MCF 10A (cell line): ENCODE measurements at regions not wholly inside any gene's neighbourhood (a gene's known extent, or its start where the extent isn't known, plus 50 kb on each side); places are given as distances from the start of the nearest gene placed in this dataset.
A peak's percentile ranks its signal among the peaks of the same experiment; 100 is the strongest.

Experiments used
- BruUV-seq: library from RNA; stranded (reverse); fragments of 400-500 nt; replicated peaks from 2 replicates; lab custom pipeline; 2021; lab: Mats Ljungman, UMichigan
- CTCF ChIA-PET: fragments of 300-600 bp; sonication (Branson Sonifier 250); formaldehyde crosslinking; extraction: SDS; loops from one replicate; lab custom pipeline; 2021; ENCODE audit warnings: antibody characterized with exemption, inconsistent platforms; lab: Yijun Ruan, JAX
- POLR2A ChIA-PET: fragments of 300-600, 350-650 bp; sonication (Branson Sonifier 250); formaldehyde crosslinking; extraction: SDS; loops from one replicate; lab custom pipeline; 2020; ENCODE audit warnings: antibody characterized with exemption, inconsistent platforms; lab: Yijun Ruan, JAX
- DNase-seq: peaks from one replicate; pipeline ENCODE4 v3.0.0-alpha.2; 2018; ENCODE audit not compliant: unreplicated experiment
- H3K27ac Mint-ChIP-seq: one replicate; pipeline ENCODE4 v1.8.0; 2022; ENCODE audit warnings: mild to moderate bottlenecking, low read depth, mixed read lengths; ENCODE audit not compliant: unreplicated experiment
- H3K27me3 Mint-ChIP-seq: one replicate; pipeline ENCODE4 v1.8.0; 2022; ENCODE audit warnings: mixed read lengths; ENCODE audit not compliant: insufficient read depth, unreplicated experiment
- H3K36me3 Mint-ChIP-seq: one replicate; pipeline ENCODE4 v1.8.0; 2022; ENCODE audit warnings: mild to moderate bottlenecking, moderate library complexity, mixed read lengths; ENCODE audit not compliant: insufficient read depth, unreplicated experiment
- H3K4me1 Mint-ChIP-seq: one replicate; pipeline ENCODE4 v1.8.0; 2022; ENCODE audit warnings: mixed read lengths; ENCODE audit not compliant: insufficient read depth, unreplicated experiment
- H3K4me3 Mint-ChIP-seq: one replicate; pipeline ENCODE4 v1.8.0; 2022; ENCODE audit warnings: mild to moderate bottlenecking, moderate library complexity, mixed read lengths; ENCODE audit not compliant: unreplicated experiment
- H3K9me3 Mint-ChIP-seq: one replicate; pipeline ENCODE4 v1.8.0; 2022; ENCODE audit warnings: mixed read lengths; ENCODE audit not compliant: unreplicated experiment
- CTCF ChIP-seq: fragments of 200-600 bp; IDR thresholded peaks from one replicate; pipeline ENCODE4 v1.8.0; 2022; ENCODE audit warnings: antibody characterized with exemption, mild to moderate bottlenecking; ENCODE audit not compliant: unreplicated experiment
- intact Hi-C: fragments of 100-400 bp; cut with micrococcal nuclease; formaldehyde crosslinking; loops from 2 replicates; pipeline ENCODE4 v1.14.1; 2022

- no peaks in the 10 kb centered on the region for H3K36me3 Mint-ChIP-seq
- TF ChIP-seq CTCF, result no peak
- BruUV-seq, result no TSS peak
- no peaks in the 10 kb centered on the region for H3K27me3 Mint-ChIP-seq
- ChIA-PET POLR2A (interaction anchor here (0.7 to 1.4 kb wide), 3 partner anchors 11 to 66 kb away, joined by 3 read pairs; no protein-coding TSS in a partner anchor), CTCF (interaction anchor here (0.6 kb wide), 1 partner anchor 176 kb away, joined by 5 read pairs; no protein-coding TSS in a partner anchor)
- H3K4me1 Mint-ChIP-seq, result no peaks in the 10 kb centered on the region
- no peak for DNase-seq
- H3K4me3 Mint-ChIP-seq, result no peak overlapping the region
- intact Hi-C loops, result no loop called here
- no peak overlapping the region for H3K27ac Mint-ChIP-seq
- peaks cover 11% of the 10 kb centered on the region for H3K9me3 Mint-ChIP-seq
Observed at GRCh38 chr6:2384528-2384927, 139.1 kb upstream of the GMDS start.

GRCh38 chr6:2381872-2382661, 136.7 kb upstream of the GMDS start:
- H3K36me3 Mint-ChIP-seq, result no peaks in the 10 kb centered on the region
- no peak overlapping the region for H3K27ac Mint-ChIP-seq
- H3K9me3 Mint-ChIP-seq, result peaks cover 6% of the 10 kb centered on the region
- no peak overlapping the region for H3K4me3 Mint-ChIP-seq
- H3K4me1 Mint-ChIP-seq, result peaks cover 10% of the 10 kb centered on the region
- ChIA-PET CTCF (no interaction called here), POLR2A (no interaction called here)
- intact Hi-C loops, result no loop called here
- no peak for DNase-seq
- no peaks in the 10 kb centered on the region for H3K27me3 Mint-ChIP-seq
- no TSS peak for BruUV-seq
- TF ChIP-seq CTCF, result no peak

- Mint-ChIP-seq H3K27ac (no peak overlapping the region), H3K9me3 (peaks cover 9% of the 10 kb centered on the region), H3K36me3 (no peaks in the 10 kb centered on the region), H3K4me1 (peaks cover 14% of the 10 kb centered on the region), H3K4me3 (no peak overlapping the region), H3K27me3 (no peaks in the 10 kb centered on the region)
- POLR2A ChIA-PET, result no interaction called here
- peak; percentile 49 for DNase-seq
- CTCF ChIA-PET, result interaction anchor here (0.7 kb wide), 1 partner anchor 54 kb away, joined by 3 read pairs; no protein-coding TSS in a partner anchor
- BruUV-seq, result no TSS peak
- TF ChIP-seq CTCF, result no peak
- intact Hi-C loops, result no loop called here
Observed at GRCh38 chr6:2378891-2379652, 133.7 kb upstream of the GMDS start.

- DNase-seq, result no peak
- TF ChIP-seq CTCF, result no peak
- no peaks in the 10 kb centered on the region for H3K27me3 Mint-ChIP-seq
- H3K27ac Mint-ChIP-seq, result no peak overlapping the region
- CTCF ChIA-PET, result no interaction called here
- intact Hi-C loops, result no loop called here
- no peak overlapping the region for H3K4me3 Mint-ChIP-seq
- POLR2A ChIA-PET, result no interaction called here
- H3K4me1 Mint-ChIP-seq, result peaks cover 14% of the 10 kb centered on the region
- H3K9me3 Mint-ChIP-seq, result peaks cover 9% of the 10 kb centered on the region
- BruUV-seq, result no TSS peak
- H3K36me3 Mint-ChIP-seq, result no peaks in the 10 kb centered on the region
Observed at GRCh38 chr6:2378046-2378657, 132.7 kb upstream of the GMDS start.
